ENCODE measurements at regions not wholly inside any gene's neighbourhood (a gene's known extent, or its start where the extent isn't known, plus 50 kb on each side); places are given as distances from the start of the nearest gene placed in this dataset.
"Not testable (repeated sequence)": the region's sequence is repeated elsewhere in the genome, so short reads cannot be mapped to it uniquely, and the experiment has no call there.

- no peak for DNase-seq
Measured at GRCh38 chr2:134035605-134036370, 218.1 kb upstream of the MGAT5 start.

GRCh38 chr2:134039912-134040581, 213.8 kb upstream of the MGAT5 start:
- no peak for DNase-seq

GRCh38 chr2:134040626-134041172, 213.2 kb upstream of the MGAT5 start:
- DNase-seq: not testable (repeated sequence)

GRCh38 chr2:134041877-134042276, 212.0 kb upstream of the MGAT5 start:
- DNase-seq: no peak

- DNase-seq: not testable (repeated sequence)
Measured at GRCh38 chr2:134043028-134043427, 210.8 kb upstream of the MGAT5 start.

- no peak for DNase-seq
Measured at GRCh38 chr2:134052173-134052572, 201.7 kb upstream of the MGAT5 start.

- no peak for DNase-seq
Measured at GRCh38 chr2:134056173-134056572, 197.7 kb upstream of the MGAT5 start.

- not testable (repeated sequence) for DNase-seq
Measured at GRCh38 chr2:134061066-134061465, 192.8 kb upstream of the MGAT5 start.

GRCh38 chr2:134062235-134062634, 191.6 kb upstream of the MGAT5 start:
- DNase-seq: not testable (repeated sequence)

- DNase-seq: not testable (repeated sequence)
Measured at GRCh38 chr2:134063916-134064315, 190.0 kb upstream of the MGAT5 start.

- DNase-seq: no peak
Measured at GRCh38 chr2:134070281-134070741, 183.6 kb upstream of the MGAT5 start.

GRCh38 chr2:134072341-134072740, 181.5 kb upstream of the MGAT5 start:
- no peak for DNase-seq

- DNase-seq: no peak
Measured at GRCh38 chr2:134073023-134073422, 180.8 kb upstream of the MGAT5 start.

GRCh38 chr2:134074619-134075018, 179.3 kb upstream of the MGAT5 start:
- no peak for DNase-seq

GRCh38 chr2:134075204-134075603, 178.7 kb upstream of the MGAT5 start:
- DNase-seq: no peak

- DNase-seq: no peak
Measured at GRCh38 chr2:134078354-134078753, 175.5 kb upstream of the MGAT5 start.

- DNase-seq: no peak
Measured at GRCh38 chr2:134079373-134079772, 174.5 kb upstream of the MGAT5 start.

- no peak for DNase-seq
Measured at GRCh38 chr2:134080386-134081089, 173.3 kb upstream of the MGAT5 start.

- DNase-seq: no peak
Measured at GRCh38 chr2:134081238-134081938, 172.5 kb upstream of the MGAT5 start.

GRCh38 chr2:134083548-134083947, 170.3 kb upstream of the MGAT5 start:
- DNase-seq: no peak

- no peak for DNase-seq
Measured at GRCh38 chr2:134086594-134087219, 167.2 kb upstream of the MGAT5 start.

- no peak for DNase-seq
Measured at GRCh38 chr2:134087371-134087921, 166.4 kb upstream of the MGAT5 start.
